Stomach (tissue), 8 donors: ENCODE measurements at regions not wholly inside any gene's neighbourhood (a gene's known extent, or its start where the extent isn't known, plus 50 kb on each side); places are given as distances from the start of the nearest gene placed in this dataset.

Experiments used
- DNase-seq, 2 donors: peaks; one replicate each; pipeline versions ENCODE4 v3.0.0 to v3.0.0-alpha.2; 2013 to 2019
- H3K27ac ChIP-seq, 5 donors: fragments of 200-600 bp in 4 of 5; sonication (generic) in 4 of 5; one replicate each; pipeline ENCODE4 v1.5.1; 2013 to 2019; ENCODE audit warnings: mild to moderate bottlenecking in 1 of 5, moderate library complexity in 1 of 5
- H3K27me3 ChIP-seq, 3 donors: fragments of 200-600 bp; sonication (generic); one replicate each; pipeline ENCODE4 v1.5.1; 2017 to 2019; ENCODE audit warnings: mixed run types in 1 of 3
- H3K36me3 ChIP-seq, 4 donors: fragments of 200-600 bp; sonication (generic); 1 replicate in 3 of 4; 2 replicates in 1 of 4; pipeline ENCODE4 v1.5.1; 2016 to 2019
- H3K4me1 ChIP-seq, 4 donors: fragments of 200-600 bp; sonication (generic); one replicate each; pipeline ENCODE4 v1.5.1; 2016 to 2019
- H3K4me3 ChIP-seq, 4 donors: fragments of 200-600 bp; sonication (generic) in 3 of 4; one replicate each; pipeline ENCODE4 v1.5.1; 2016 to 2019; ENCODE audit warnings: mild to moderate bottlenecking in 1 of 4
- H3K9me3 ChIP-seq, 4 donors: fragments of 200-600 bp; sonication (generic); one replicate each; pipeline ENCODE4 v1.5.1; 2016 to 2019
- EP300 ChIP-seq: sonication (generic); formaldehyde crosslinking; IDR thresholded peaks from one replicate; pipeline ENCODE4 v1.6.1; 2017; ENCODE audit warnings: antibody characterized with exemption
- POLR2A ChIP-seq, 4 donors: fragments of 450-650 bp; IDR thresholded peaks; one replicate each; pipeline ENCODE4 v1.6.1; 2016; ENCODE audit warnings: antibody characterized with exemption in 4 of 4, control low read depth in 2 of 4, mild to moderate bottlenecking in 1 of 4, moderate library complexity in 1 of 4
- POLR2AphosphoS5 ChIP-seq, 3 donors: sonication (generic); formaldehyde crosslinking; IDR thresholded peaks; one replicate each; pipeline ENCODE4 v1.6.1; 2016; ENCODE audit warnings: antibody characterized with exemption in 3 of 3
- WGBS, 5 donors: extraction: QIAGEN DNeasy Blood & Tissue Kit in 3 of 5; methylation state at CpG; one replicate each; pipeline versions ENCODE4 v1.1.5 to v1.1.7; 2013 to 2018; 5-methylcytosine and 5-hydroxymethylcytosine counted together
- intact Hi-C: fragments of 100-400 bp; cut with DNase I; formaldehyde crosslinking; loops from one replicate; pipeline ENCODE4 v1.15.1; 2023; ENCODE audit warnings: low total_unique reads
- TF ChIP-seq, protein P1 (sequence below), 7 experiments: fragments of 450-650 bp in 4 of 7; fragments of 200-600 bp in 3 of 7; sonication (generic) in 3 of 7; IDR thresholded peaks; one replicate each; pipeline ENCODE4 v1.5.1; 2016 to 2019; ENCODE audit warnings: antibody characterized with exemption in 7 of 7, control low read depth in 2 of 7, mild to moderate bottlenecking in 1 of 7
- donor health status: healthy with polysubstance abuse.
- donor health status: Bipolar disorder and iron deficiency.
- donor health status: healthy.

- 89 to 96% (median 93%) methylated on average over 2 of the region's 2 CpGs for WGBS, 5 donors
- Histone ChIP-seq H3K27ac (no peak overlapping the region), H3K27me3 (no peaks in the 10 kb centered on the region), H3K4me1 (no peaks in the 10 kb centered on the region), H3K9me3 (no peaks in the 10 kb centered on the region), H3K36me3 (no peaks in the 10 kb centered on the region), H3K4me3 (no peak overlapping the region)
- intact Hi-C loops: no loop called here
- no peak for DNase-seq
- TF ChIP-seq POLR2AphosphoS5 (IDR thresholded peaks at IDR 0.05) (no peak), POLR2A (IDR thresholded peaks at IDR 0.05) (no peak), EP300 (no peak)
- TF ChIP-seq, protein P1, sequence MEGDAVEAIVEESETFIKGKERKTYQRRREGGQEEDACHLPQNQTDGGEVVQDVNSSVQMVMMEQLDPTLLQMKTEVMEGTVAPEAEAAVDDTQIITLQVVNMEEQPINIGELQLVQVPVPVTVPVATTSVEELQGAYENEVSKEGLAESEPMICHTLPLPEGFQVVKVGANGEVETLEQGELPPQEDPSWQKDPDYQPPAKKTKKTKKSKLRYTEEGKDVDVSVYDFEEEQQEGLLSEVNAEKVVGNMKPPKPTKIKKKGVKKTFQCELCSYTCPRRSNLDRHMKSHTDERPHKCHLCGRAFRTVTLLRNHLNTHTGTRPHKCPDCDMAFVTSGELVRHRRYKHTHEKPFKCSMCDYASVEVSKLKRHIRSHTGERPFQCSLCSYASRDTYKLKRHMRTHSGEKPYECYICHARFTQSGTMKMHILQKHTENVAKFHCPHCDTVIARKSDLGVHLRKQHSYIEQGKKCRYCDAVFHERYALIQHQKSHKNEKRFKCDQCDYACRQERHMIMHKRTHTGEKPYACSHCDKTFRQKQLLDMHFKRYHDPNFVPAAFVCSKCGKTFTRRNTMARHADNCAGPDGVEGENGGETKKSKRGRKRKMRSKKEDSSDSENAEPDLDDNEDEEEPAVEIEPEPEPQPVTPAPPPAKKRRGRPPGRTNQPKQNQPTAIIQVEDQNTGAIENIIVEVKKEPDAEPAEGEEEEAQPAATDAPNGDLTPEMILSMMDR (IDR thresholded peaks at IDR 0.05): no peak
Observed at GRCh38 chr12:91311081-91311480, 128.5 kb upstream of the DCN start.

GRCh38 chr12:91309450-91309849 is 126.8 kb upstream of the DCN start:
- H3K4me1 ChIP-seq: no peaks in the 10 kb centered on the region
- no peak overlapping the region for H3K4me3 ChIP-seq
- no peak for TF ChIP-seq POLR2AphosphoS5 (IDR thresholded peaks at IDR 0.05)
- TF ChIP-seq EP300: no peak
- TF ChIP-seq, protein P1 (IDR thresholded peaks at IDR 0.05): no peak
- no peak for TF ChIP-seq POLR2A (IDR thresholded peaks at IDR 0.05)
- H3K27me3 ChIP-seq: no peaks in the 10 kb centered on the region
- no peaks in the 10 kb centered on the region for H3K9me3 ChIP-seq
- H3K27ac ChIP-seq: no peak overlapping the region
- intact Hi-C loops: no loop called here
- WGBS, 5 donors: 22 to 49% (median 39%) methylated on average over 2 of the region's 2 CpGs
- DNase-seq: no peak
- no peaks in the 10 kb centered on the region for H3K36me3 ChIP-seq

DNA sequence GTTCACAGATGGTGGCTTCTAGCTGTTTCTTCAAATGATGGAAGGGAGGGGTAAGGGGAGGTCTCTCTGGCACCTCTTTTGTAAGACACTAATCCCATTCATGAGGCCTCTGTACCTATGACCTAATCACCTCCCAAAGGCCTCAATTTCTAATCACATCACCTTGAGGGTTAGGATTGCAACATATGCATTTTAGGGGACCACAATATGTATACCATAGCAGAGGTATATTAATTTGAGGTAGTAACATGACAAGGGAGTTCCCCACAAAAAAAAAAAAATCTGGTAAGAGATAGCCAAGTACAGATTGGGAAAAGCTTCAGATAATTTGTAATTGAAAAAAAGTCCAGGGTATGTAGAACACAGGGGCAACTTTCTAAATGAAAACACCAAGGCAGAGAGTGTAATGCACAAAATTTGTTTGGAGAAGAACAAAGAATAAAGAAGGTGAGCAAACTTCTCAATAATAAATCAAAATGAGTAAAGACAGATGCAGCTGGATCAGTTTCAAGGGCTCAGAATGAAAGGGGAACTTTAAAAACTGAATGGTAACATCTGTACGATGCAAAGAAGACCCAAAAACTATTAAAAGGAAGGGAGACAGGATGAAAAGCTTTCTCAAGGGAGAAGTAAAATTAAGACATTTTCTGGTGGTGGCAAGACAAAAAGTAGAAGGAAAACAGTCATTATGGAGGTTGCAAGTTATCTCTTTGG is 125.5 kb upstream of the DCN start:
- H3K4me3 ChIP-seq: no peak overlapping the region
- no peaks in the 10 kb centered on the region for H3K4me1 ChIP-seq
- H3K27ac ChIP-seq: no peak overlapping the region
- no peaks in the 10 kb centered on the region for H3K9me3 ChIP-seq
- 22 to 42% (median 27%) methylated on average over 1 of the region's 1 CpG for WGBS, 5 donors
- H3K36me3 ChIP-seq: no peaks in the 10 kb centered on the region
- intact Hi-C loops: no loop called here
- no peaks in the 10 kb centered on the region for H3K27me3 ChIP-seq
- TF ChIP-seq EP300 (no peak), POLR2A (IDR thresholded peaks at IDR 0.05) (no peak), POLR2AphosphoS5 (IDR thresholded peaks at IDR 0.05) (no peak)
- TF ChIP-seq, protein P1 (IDR thresholded peaks at IDR 0.05): no peak
- no peak for DNase-seq

DNA sequence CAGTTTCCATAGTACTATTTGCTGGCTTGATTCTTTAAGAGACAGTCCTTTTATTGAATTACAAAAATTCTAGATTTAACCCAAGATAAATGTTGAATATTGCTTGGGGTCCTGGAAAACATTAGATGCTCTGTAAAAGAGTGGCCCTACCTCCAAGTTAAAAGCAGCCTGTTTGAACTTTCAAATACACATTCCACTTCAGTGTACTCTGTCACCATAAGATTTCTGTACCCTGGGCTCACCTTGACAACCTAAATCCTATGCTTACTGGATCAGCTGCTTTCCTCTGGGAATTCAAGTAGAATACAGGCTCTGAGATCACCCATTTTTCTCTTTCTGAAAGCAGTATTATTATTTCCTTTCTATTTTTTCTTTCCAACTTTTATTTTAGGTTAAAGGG is 107.7 kb upstream of the DCN start:
- no peak for TF ChIP-seq EP300
- TF ChIP-seq POLR2A (IDR thresholded peaks at IDR 0.05): no peak
- TF ChIP-seq POLR2AphosphoS5 (IDR thresholded peaks at IDR 0.05): no peak
- TF ChIP-seq, protein P1 (IDR thresholded peaks at IDR 0.05): no peak
- H3K9me3 ChIP-seq: no peaks in the 10 kb centered on the region
- H3K27ac ChIP-seq: no peak overlapping the region
- DNase-seq: no peak
- H3K4me3 ChIP-seq: no peak overlapping the region
- H3K27me3 ChIP-seq: no peaks in the 10 kb centered on the region
- intact Hi-C loops: no loop called here
- H3K4me1 ChIP-seq: peaks cover 0 to 6% (median 3%) of the 10 kb centered on the region in 4 donors
- H3K36me3 ChIP-seq: no peaks in the 10 kb centered on the region
